ENCODE measurements at regions not wholly inside any gene's neighbourhood (a gene's known extent, or its start where the extent isn't known, plus 50 kb on each side); places are given as distances from the start of the nearest gene placed in this dataset.
"Not testable (repeated sequence)": the region's sequence is repeated elsewhere in the genome, so short reads cannot be mapped to it uniquely, and the experiment has no call there.

DNA sequence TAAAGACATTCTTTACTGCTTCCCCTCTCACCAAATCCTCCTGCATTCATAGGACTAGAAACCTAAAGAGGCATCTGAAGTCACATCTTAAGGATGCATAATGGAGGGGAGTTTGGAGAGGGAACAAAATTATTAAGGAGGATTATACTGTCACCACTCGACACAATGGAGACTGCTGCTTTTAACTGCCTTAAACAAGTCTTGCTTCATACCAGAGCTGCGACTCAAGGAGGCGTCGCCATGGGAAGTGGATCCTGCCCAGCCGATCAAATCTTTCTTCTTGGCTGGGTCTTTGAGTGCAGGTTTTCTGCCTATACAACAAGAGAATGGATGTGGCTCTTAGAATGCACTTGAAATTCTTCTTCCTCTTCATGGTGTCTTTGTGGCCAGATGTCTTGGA lies 66.7 kb upstream of the FOXE1 start:
- no peak for DNase-seq (ENCODE audit: low read depth)
- TF ChIP-seq, protein P1, sequence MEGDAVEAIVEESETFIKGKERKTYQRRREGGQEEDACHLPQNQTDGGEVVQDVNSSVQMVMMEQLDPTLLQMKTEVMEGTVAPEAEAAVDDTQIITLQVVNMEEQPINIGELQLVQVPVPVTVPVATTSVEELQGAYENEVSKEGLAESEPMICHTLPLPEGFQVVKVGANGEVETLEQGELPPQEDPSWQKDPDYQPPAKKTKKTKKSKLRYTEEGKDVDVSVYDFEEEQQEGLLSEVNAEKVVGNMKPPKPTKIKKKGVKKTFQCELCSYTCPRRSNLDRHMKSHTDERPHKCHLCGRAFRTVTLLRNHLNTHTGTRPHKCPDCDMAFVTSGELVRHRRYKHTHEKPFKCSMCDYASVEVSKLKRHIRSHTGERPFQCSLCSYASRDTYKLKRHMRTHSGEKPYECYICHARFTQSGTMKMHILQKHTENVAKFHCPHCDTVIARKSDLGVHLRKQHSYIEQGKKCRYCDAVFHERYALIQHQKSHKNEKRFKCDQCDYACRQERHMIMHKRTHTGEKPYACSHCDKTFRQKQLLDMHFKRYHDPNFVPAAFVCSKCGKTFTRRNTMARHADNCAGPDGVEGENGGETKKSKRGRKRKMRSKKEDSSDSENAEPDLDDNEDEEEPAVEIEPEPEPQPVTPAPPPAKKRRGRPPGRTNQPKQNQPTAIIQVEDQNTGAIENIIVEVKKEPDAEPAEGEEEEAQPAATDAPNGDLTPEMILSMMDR (conservative IDR thresholded peaks at IDR 0.05; ENCODE audit: low read depth, low read length), result no peak
- no peak overlapping the region for H3K4me3 ChIP-seq (ENCODE audit: low read depth, low read length)

DNA sequence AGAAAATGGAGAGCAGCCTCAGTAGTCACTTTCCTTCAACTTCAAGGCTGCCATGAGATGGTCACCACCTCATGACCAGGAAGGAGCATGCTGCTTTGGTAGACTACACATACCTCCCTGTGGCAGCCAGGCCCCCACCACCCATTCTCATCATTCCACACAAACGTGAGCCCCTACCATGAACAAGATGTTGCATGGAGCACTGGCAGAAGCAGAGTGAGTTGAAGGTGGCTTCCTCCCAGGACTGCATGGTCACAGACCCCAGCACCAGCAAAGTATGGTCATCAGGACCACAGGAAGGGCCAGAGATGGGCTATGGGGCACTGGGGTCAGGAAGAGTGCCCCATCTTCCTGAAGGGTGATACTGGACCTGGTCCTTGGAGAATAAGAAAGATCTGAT lies 65.5 kb upstream of the FOXE1 start:
- TF ChIP-seq, protein P1 (conservative IDR thresholded peaks at IDR 0.05; ENCODE audit: low read depth, low read length), result no peak
- no peak overlapping the region for H3K4me3 ChIP-seq (ENCODE audit: low read depth, low read length)
- no peak for DNase-seq (ENCODE audit: low read depth)

DNA sequence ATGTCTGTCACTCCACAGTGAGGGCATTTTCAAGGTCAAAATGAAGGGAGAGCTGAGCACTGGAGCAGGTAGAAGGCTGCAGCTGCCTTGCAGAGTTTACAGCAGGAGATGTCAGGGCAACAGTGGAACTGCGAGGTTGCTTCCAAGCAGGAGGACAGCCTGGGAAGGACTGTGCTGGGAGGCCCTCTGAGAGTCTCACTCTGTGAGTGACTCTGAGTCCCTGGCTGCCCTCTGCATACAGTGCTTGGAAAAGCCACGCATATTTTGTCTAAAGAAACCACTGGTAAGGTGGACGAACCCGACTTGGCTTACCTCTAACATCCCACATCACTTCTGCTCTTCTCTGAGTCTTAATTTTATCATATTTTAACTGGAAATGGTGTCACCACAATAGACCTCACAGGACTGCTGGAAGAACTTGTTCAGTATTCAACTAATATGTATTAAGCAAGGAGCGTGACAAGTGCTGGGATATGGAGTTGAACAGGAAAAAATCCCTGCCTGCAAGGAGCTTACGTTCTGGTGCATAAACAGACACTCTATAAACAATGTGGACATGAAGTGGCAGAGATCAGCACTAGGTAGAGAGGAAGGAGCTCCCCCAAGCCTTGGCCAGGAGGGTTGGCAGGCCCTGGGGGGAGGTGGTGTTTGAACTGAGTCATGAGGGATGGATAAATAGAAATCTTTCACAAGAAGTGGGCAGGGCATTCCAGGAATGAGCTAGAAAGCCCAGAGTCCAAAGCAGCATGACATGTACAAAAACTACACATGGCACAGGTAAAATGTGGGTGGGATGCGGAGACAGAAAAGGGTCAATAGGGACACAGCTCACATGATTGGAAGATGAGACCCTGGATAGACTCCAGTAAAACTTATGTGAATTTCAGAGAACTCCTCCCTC lies 64.0 kb upstream of the FOXE1 start:
- H3K4me3 ChIP-seq (ENCODE audit: low read depth, low read length), result no peak overlapping the region
- TF ChIP-seq, protein P1 (conservative IDR thresholded peaks at IDR 0.05; ENCODE audit: low read depth, low read length), result no peak
- no peak for DNase-seq (ENCODE audit: low read depth)

DNA sequence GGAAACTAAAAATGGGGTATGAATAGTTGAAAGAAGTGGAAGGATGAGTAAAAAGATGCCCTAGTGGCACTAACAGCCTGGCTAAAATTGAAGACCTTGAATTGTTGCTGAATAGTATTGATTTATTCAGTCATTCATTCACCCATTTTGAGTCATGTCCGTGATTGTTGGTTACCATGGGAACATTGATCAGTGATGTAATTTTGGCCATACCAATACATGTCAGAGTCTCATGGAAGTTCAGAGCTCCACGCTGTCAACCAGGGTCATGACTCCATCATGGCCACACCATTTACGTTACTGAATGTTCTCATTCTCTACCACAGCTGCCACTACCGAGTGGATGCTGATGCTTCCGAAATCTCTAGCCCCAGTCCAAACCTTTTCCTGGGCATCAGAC lies 62.5 kb upstream of the FOXE1 start:
- DNase-seq (ENCODE audit: low read depth), result no peak
- H3K4me3 ChIP-seq (ENCODE audit: low read depth, low read length), result no peak overlapping the region
- TF ChIP-seq, protein P1 (conservative IDR thresholded peaks at IDR 0.05; ENCODE audit: low read depth, low read length), result no peak

DNA sequence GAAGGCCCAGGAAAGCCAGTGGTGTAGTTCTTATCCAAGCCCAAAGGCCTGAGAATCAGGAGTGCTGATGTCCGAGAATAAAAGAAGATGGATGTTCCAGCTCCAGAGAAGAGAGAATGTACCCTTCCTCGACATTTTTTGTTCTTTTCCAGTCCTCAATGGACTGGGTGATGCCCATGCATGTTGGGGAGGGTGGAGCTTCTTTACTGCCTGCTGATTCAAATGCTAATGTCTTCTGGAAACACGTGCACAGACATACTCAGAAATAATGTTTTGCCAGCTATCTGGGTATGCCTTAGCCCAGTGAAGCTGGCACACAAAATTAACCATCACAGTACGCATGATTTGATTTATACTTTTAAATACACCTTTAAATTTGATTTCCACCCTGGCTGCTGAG lies 61.5 kb upstream of the FOXE1 start:
- no peak overlapping the region for H3K4me3 ChIP-seq (ENCODE audit: low read depth, low read length)
- TF ChIP-seq, protein P1 (conservative IDR thresholded peaks at IDR 0.05; ENCODE audit: low read depth, low read length), result no peak
- no peak for DNase-seq (ENCODE audit: low read depth)

DNA sequence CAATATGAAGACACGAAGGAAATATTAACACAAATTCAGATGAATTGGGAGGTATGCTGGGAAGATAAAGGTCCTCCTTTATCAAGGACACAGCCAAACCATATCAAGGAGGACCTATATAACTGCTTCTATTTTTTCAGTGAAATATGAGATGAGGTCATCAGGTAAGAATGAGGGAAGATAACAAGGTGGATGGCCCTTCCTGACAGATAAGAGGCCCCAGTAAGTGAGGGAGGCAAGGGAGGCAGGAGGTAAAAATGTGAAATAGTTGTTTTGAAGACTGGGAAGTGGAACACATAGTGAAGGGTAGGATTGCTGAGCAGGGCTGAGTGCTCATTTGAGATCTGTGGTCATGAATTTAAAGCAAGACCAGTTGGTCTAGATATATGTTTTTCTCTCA lies 60.0 kb upstream of the FOXE1 start:
- no peak overlapping the region for H3K4me3 ChIP-seq (ENCODE audit: low read depth, low read length)
- TF ChIP-seq, protein P1 (conservative IDR thresholded peaks at IDR 0.05; ENCODE audit: low read depth, low read length), result no peak
- DNase-seq (ENCODE audit: low read depth), result no peak

DNA sequence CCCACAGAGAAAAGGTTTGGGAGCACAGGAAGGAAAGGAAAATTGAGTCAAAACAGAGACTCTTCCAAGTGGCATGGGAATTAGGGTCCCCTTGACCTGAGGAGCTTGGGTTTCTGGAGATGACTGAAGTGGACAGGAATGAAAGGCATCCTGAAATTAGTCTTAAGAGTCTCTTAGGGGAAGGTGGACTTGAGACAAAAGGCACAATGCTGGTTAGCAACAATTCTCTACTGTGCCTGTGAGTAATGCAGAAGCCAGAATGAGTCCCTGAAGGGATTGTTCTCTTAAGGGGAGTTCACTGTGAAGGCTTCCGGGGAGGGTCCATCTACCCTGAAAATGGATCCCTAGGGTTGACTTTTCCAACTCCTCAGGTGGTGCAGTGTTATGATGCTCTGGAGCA lies 58.4 kb upstream of the FOXE1 start:
- TF ChIP-seq, protein P1 (conservative IDR thresholded peaks at IDR 0.05; ENCODE audit: low read depth, low read length), result no peak
- no peak for DNase-seq (ENCODE audit: low read depth)
- H3K4me3 ChIP-seq (ENCODE audit: low read depth, low read length), result no peak overlapping the region

DNA sequence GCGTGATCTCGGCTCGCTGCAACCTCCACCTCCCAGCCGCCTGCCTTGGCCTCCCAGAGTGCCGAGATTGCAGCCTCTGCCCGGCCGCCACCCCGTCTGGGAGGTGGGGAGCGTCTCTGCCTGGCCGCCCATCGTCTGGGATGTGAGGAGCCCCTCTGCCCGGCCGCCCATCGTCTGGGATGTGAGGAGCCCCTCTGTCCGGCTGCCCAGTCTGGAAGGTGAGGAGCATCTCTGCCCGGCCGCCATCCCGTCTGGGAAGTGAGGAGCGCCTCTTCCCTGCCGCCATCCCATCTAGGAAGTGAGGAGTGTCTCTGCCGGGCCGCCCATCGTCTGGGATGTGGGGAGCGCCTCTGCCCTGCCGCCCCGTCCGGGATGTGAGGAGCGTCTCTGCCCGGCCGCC lies 56.9 kb upstream of the FOXE1 start:
- H3K4me3 ChIP-seq (ENCODE audit: low read depth, low read length); DNase-seq (ENCODE audit: low read depth): not testable (repeated sequence)
